Right lobe of liver (tissue), 6 donors: ENCODE measurements at regions not wholly inside any gene's neighbourhood (a gene's known extent, or its start where the extent isn't known, plus 50 kb on each side); places are given as distances from the start of the nearest gene placed in this dataset.

Experiments
- ATAC-seq, 4 donors: fragments of 200-7000 bp; cut with Tn5 transposase; one replicate each; pipeline ENCODE4 v1.9.1; 2020; ENCODE audit warnings: mild to moderate bottlenecking in 4 of 4, moderate library complexity in 4 of 4
- DNase-seq, 3 donors: peaks; one replicate each; pipeline ENCODE4 v3.0.0-alpha.2; 2020
- H3K27ac ChIP-seq, 3 donors: fragments of 200-600 bp; one replicate each; pipeline ENCODE4 v1.8.0; 2022
- H3K27me3 ChIP-seq, 2 donors: fragments of 200-600 bp; one replicate each; pipeline ENCODE4 v1.8.0; 2022
- H3K36me3 ChIP-seq, 4 donors: fragments of 200-600 bp; sonication (generic) in 1 of 4; one replicate each; pipeline versions ENCODE4 v1.5.1 to v1.8.0; 2017 to 2022; ENCODE audit warnings: control low read depth in 1 of 4
- H3K4me1 ChIP-seq, 4 donors: fragments of 200-600 bp; sonication (generic) in 1 of 4; one replicate each; pipeline versions ENCODE4 v1.5.1 to v1.8.0; 2017 to 2022; ENCODE audit warnings: control low read depth in 1 of 4
- H3K4me3 ChIP-seq, 3 donors: fragments of 200-600 bp; one replicate each; pipeline ENCODE4 v1.8.0; 2022
- H3K9me3 ChIP-seq, 4 donors: fragments of 200-600 bp; sonication (generic) in 1 of 4; one replicate each; pipeline versions ENCODE4 v1.5.1 to v1.8.0; 2017 to 2022; ENCODE audit warnings: control low read depth in 1 of 4
- CTCF ChIP-seq, 4 donors: fragments of 200-600 bp in 3 of 4; fragments of 450-650 bp in 1 of 4; IDR thresholded peaks; one replicate each; pipeline versions ENCODE4 v1.5.1 to v1.8.0; 2016 to 2022; ENCODE audit warnings: antibody characterized with exemption in 4 of 4, mild to moderate bottlenecking in 2 of 4
- POLR2A ChIP-seq: fragments of 450-650 bp; IDR thresholded peaks from one replicate; pipeline ENCODE4 v1.6.1; 2017; ENCODE audit warnings: antibody characterized with exemption, mild to moderate bottlenecking
- WGBS: methylation state at CpG from one replicate; pipeline ENCODE4 v1.1.6; 2018; ENCODE audit warnings: low coverage, low lambda C conversion rate; ENCODE audit not compliant: insufficient coverage; ENCODE audit errors: missing lambda C conversion rate; 5-methylcytosine and 5-hydroxymethylcytosine counted together
- intact Hi-C, 2 donors: fragments of 100-400 bp; cut with DNase I; formaldehyde crosslinking; loops; one replicate each; pipeline versions ENCODE4 v1.11.2 to v1.14.1; 2022
- donor health status: DM: no; HTN: yes; CAD: no.
- donor health status: DM: no; HTN: no; CAD: no.
- donor health status: DM: no; HTN: no; CAD: no.
- donor health status: DM: no; HTN: yes; CAD: no.
- donor health status: DM: no; HTN: yes; CAD: no.

DNA sequence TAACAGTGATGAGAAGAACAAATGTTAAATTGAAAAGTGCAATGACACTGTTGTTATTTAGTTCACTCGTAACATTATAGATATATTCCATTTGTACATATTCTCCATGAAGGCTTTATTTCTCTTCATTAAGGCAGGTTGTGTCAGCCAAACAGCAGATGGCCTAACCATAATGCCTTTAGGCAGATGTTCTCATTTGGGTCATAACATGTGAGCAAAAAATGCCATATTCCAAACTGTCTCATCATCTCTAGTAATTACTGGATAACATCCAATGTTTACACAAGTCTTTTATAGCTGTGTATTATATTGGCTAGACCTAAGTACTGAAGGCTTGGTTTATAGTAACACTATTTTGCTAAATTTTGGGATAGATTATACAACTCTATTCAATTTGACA is 87.2 kb upstream of the CHODL start:
- intact Hi-C loops = no loop called here
- WGBS = 82% methylated on average over 1 of the region's 1 CpG

GRCh38 chr21:18155508-18156193 is 89.0 kb upstream of the CHODL start:
- intact Hi-C loops = no loop called here
- ATAC-seq = peak; percentile 61 to 83 (median 73)
- no peaks in the 10 kb centered on the region for H3K9me3 ChIP-seq
- no peaks in the 10 kb centered on the region for H3K4me1 ChIP-seq
- no peak overlapping the region for H3K27ac ChIP-seq
- DNase-seq = no peak
- no peak overlapping the region for H3K4me3 ChIP-seq
- TF ChIP-seq CTCF (IDR thresholded peaks at IDR 0.05) = no peak
- no peak for TF ChIP-seq POLR2A
- WGBS = 22% methylated on average over 5 of the region's 5 CpGs
- no peaks in the 10 kb centered on the region for H3K27me3 ChIP-seq
- H3K36me3 ChIP-seq = no peaks in the 10 kb centered on the region

More for the DNA sequence above, 87.2 kb upstream of the CHODL start:
- H3K9me3 ChIP-seq = no peaks in the 10 kb centered on the region
- H3K36me3 ChIP-seq = no peaks in the 10 kb centered on the region
- DNase-seq = no peak
- no peak for ATAC-seq
- no peak overlapping the region for H3K4me3 ChIP-seq
- H3K27me3 ChIP-seq = no peaks in the 10 kb centered on the region
- TF ChIP-seq CTCF (IDR thresholded peaks at IDR 0.05) = no peak
- no peak for TF ChIP-seq POLR2A
- H3K4me1 ChIP-seq = no peaks in the 10 kb centered on the region
- no peak overlapping the region for H3K27ac ChIP-seq

GRCh38 chr21:18153063-18153462 is 91.6 kb upstream of the CHODL start:
- WGBS = 46% methylated on average over 2 of the region's 2 CpGs
- TF ChIP-seq CTCF (IDR thresholded peaks at IDR 0.05) = no peak
- no peak for TF ChIP-seq POLR2A
- H3K27me3 ChIP-seq = no peaks in the 10 kb centered on the region
- H3K36me3 ChIP-seq = no peaks in the 10 kb centered on the region
- ATAC-seq (peak; percentile 28 to 57 (median 35)), DNase-seq (no peak)
- no peaks in the 10 kb centered on the region for H3K4me1 ChIP-seq
- no peak overlapping the region for H3K4me3 ChIP-seq
- no peak overlapping the region for H3K27ac ChIP-seq
- intact Hi-C loops = no loop called here
- no peaks in the 10 kb centered on the region for H3K9me3 ChIP-seq

DNA sequence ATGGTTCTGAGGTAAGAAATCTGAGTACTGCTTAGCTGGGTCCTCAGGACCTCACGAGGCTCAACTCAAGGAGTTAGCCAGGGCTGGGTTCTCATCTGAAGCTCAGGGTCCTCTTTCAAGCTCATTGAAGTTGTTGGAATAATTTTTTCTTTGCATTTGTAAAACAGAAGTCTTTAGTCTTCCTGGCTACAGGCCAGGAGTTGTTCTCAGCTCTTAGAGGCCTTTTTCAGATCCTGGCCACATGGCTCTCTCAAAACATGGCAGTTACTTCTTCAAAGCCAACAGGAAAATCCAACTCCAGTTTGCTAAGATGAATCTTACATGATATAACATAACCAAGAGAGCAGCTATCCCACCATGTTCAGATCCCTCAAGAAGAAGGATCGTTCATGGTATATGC is 92.3 kb upstream of the CHODL start:
- H3K36me3 ChIP-seq = no peaks in the 10 kb centered on the region
- no peak for TF ChIP-seq POLR2A
- no peak for TF ChIP-seq CTCF (IDR thresholded peaks at IDR 0.05)
- H3K9me3 ChIP-seq = no peaks in the 10 kb centered on the region
- H3K27ac ChIP-seq = no peak overlapping the region
- ATAC-seq (no peak), DNase-seq (no peak)
- H3K4me3 ChIP-seq = no peak overlapping the region
- H3K27me3 ChIP-seq = no peaks in the 10 kb centered on the region
- 38% methylated on average over 2 of the region's 2 CpGs for WGBS
- intact Hi-C loops = no loop called here
- H3K4me1 ChIP-seq = no peaks in the 10 kb centered on the region
